GM19240 (cell line): ENCODE measurements at regions not wholly inside any gene's neighbourhood (a gene's known extent, or its start where the extent isn't known, plus 50 kb on each side); places are given as distances from the start of the nearest gene placed in this dataset.
"Not testable (repeated sequence)": the region's sequence is repeated elsewhere in the genome, so short reads cannot be mapped to it uniquely, and the experiment has no call there.

Experiments used
- DNase-seq: peaks from one replicate; pipeline ENCODE4 v3.0.0; 2011; ENCODE audit warnings: low spot score; ENCODE audit not compliant: insufficient read length

GRCh38 chr5:97234380-97234779, 51.3 kb upstream of the RIOK2 start:
- DNase-seq: not testable (repeated sequence)

GRCh38 chr5:97242341-97242740, 59.3 kb upstream of the RIOK2 start:
- no peak for DNase-seq

GRCh38 chr5:97243353-97243752, 60.3 kb upstream of the RIOK2 start:
- DNase-seq: no peak

GRCh38 chr5:97245386-97245785, 62.3 kb upstream of the RIOK2 start:
- no peak for DNase-seq

- no peak for DNase-seq
Observed at GRCh38 chr5:97250113-97250512, 67.1 kb upstream of the RIOK2 start.

GRCh38 chr5:97266076-97266475, 83.0 kb upstream of the RIOK2 start:
- no peak for DNase-seq

GRCh38 chr5:97266576-97266975, 83.5 kb upstream of the RIOK2 start:
- no peak for DNase-seq

GRCh38 chr5:97267767-97268166, 84.7 kb upstream of the RIOK2 start:
- DNase-seq: no peak

GRCh38 chr5:97276474-97277120, 93.5 kb upstream of the RIOK2 start:
- DNase-seq: no peak

- no peak for DNase-seq
Observed at GRCh38 chr5:97281257-97281656, 98.2 kb upstream of the RIOK2 start.

- peak; percentile 30 for DNase-seq
Observed at GRCh38 chr5:97297063-97297703, 114.1 kb upstream of the RIOK2 start.

GRCh38 chr5:97297704-97298091, 114.7 kb upstream of the RIOK2 start:
- no peak for DNase-seq

- not testable (repeated sequence) for DNase-seq
Observed at GRCh38 chr5:97301181-97301580, 118.1 kb upstream of the RIOK2 start.

- DNase-seq: no peak
Observed at GRCh38 chr5:97338729-97339128, 155.7 kb upstream of the RIOK2 start.

GRCh38 chr5:97355775-97356174, 172.7 kb upstream of the RIOK2 start:
- peak; percentile 1 for DNase-seq

GRCh38 chr5:97363577-97363976, 180.5 kb upstream of the RIOK2 start:
- no peak for DNase-seq

GRCh38 chr5:97364731-97365130, 181.7 kb upstream of the RIOK2 start:
- no peak for DNase-seq

- DNase-seq: no peak
Observed at GRCh38 chr5:97365163-97365845, 182.3 kb upstream of the RIOK2 start.

- DNase-seq: no peak
Observed at GRCh38 chr5:97365918-97366317, 182.9 kb upstream of the RIOK2 start.

- DNase-seq: no peak
Observed at GRCh38 chr5:97375959-97376358, 192.9 kb upstream of the RIOK2 start.

- DNase-seq: no peak
Observed at GRCh38 chr5:97377582-97377981, 194.5 kb upstream of the RIOK2 start.

- DNase-seq: no peak
Observed at GRCh38 chr5:97383996-97384395, 200.9 kb upstream of the RIOK2 start.

- no peak for DNase-seq
Observed at GRCh38 chr5:97388794-97389193, 205.7 kb upstream of the RIOK2 start.
